H1 (cell line): ENCODE measurements at regions not wholly inside any gene's neighbourhood (a gene's known extent, or its start where the extent isn't known, plus 50 kb on each side); places are given as distances from the start of the nearest gene placed in this dataset.

Experiments
- CTCF ChIA-PET: fragments of 300-600 bp; sonication (Branson Sonifier 250); formaldehyde crosslinking; loops from one replicate; lab custom pipeline; 2021; ENCODE audit not compliant: partially characterized antibody; lab: Charles Lee
- POLR2A ChIA-PET: fragments of 300-600 bp; sonication (Branson Sonifier 250); formaldehyde crosslinking; loops from one replicate; lab custom pipeline; 2021; ENCODE audit warnings: inconsistent platforms; ENCODE audit not compliant: partially characterized antibody; lab: Charles Lee
- DNase-seq, 2 experiments: peaks; one replicate each; pipeline versions ENCODE4 v3.0.0 to v3.0.0-alpha.2; 2010 to 2022; ENCODE audit warnings: low spot score in 2 of 2, low read depth in 1 of 2, mixed read lengths in 1 of 2
- FAIRE-seq: peaks from 2 replicates; lab custom pipeline; 2011; peaks lifted over from hg19 to GRCh38; lab: Jason Lieb, UNC
- H2AFZ ChIP-seq: 2 replicates; pipeline ENCODE4 v1.8.1; 2012; ENCODE audit warnings: low read length, inconsistent platforms
- H2AK5ac ChIP-seq: 2 replicates; pipeline ENCODE4 v1.6.1; 2013; ENCODE audit warnings: low read depth, low read length
- H2BK120ac ChIP-seq: replicated peaks from 2 replicates; pipeline ENCODE3; 2013; ENCODE audit warnings: low read depth, low read length, inconsistent platforms
- H2BK12ac ChIP-seq: 2 replicates; pipeline ENCODE4 v1.6.1; 2013; ENCODE audit warnings: low read depth, low read length
- H2BK15ac ChIP-seq: 2 replicates; pipeline ENCODE4 v1.6.1; 2013; ENCODE audit warnings: low read length
- H2BK20ac ChIP-seq: 2 replicates; pipeline ENCODE4 v1.6.1; 2013; ENCODE audit warnings: low read length
- H2BK5ac ChIP-seq: 2 replicates; pipeline ENCODE4 v1.6.1; 2013; ENCODE audit warnings: low read depth, low read length
- H3K14ac ChIP-seq: 2 replicates; pipeline ENCODE4 v1.6.1; 2013; ENCODE audit warnings: inconsistent platforms; ENCODE audit not compliant: insufficient read length
- H3K18ac ChIP-seq: 2 replicates; pipeline ENCODE4 v1.6.1; 2013; ENCODE audit warnings: low read length; ENCODE audit errors: extremely low read depth
- H3K23ac ChIP-seq: 2 replicates; pipeline ENCODE4 v1.6.1; 2013; ENCODE audit warnings: inconsistent platforms; ENCODE audit not compliant: insufficient read length
- H3K23me2 ChIP-seq: 2 replicates; pipeline ENCODE4 v1.6.1; 2013; ENCODE audit warnings: low read depth, low read length
- H3K27ac ChIP-seq: 2 replicates; pipeline ENCODE4 v1.6.1; 2011; ENCODE audit warnings: low read depth, low read length, inconsistent platforms
- H3K27me3 ChIP-seq, 4 experiments: replicated peaks in 1 of 4; 1 replicate in 1 of 4; 2 replicates in 3 of 4; pipeline versions ENCODE4 v1.6.1 to v1.8.1; 2011 to 2013; ENCODE audit warnings: low read length in 3 of 4, mild to moderate bottlenecking in 3 of 4, inconsistent platforms in 2 of 4, mixed read lengths in 2 of 4, moderate library complexity in 1 of 4; ENCODE audit not compliant: control insufficient read depth in 3 of 4, insufficient read depth in 3 of 4; ENCODE audit errors: extremely low read depth in 1 of 4
- H3K36me3 ChIP-seq, 4 experiments: 2 replicates each; pipeline versions ENCODE4 v1.6.1 to v1.8.1; 2011 to 2013; ENCODE audit warnings: mild to moderate bottlenecking in 4 of 4, low read length in 3 of 4, moderate library complexity in 2 of 4, control low read depth in 1 of 4, inconsistent platforms in 1 of 4; ENCODE audit not compliant: insufficient read depth in 4 of 4, control insufficient read depth in 2 of 4
- H3K4ac ChIP-seq: replicated peaks from 2 replicates; pipeline ENCODE3; 2013; ENCODE audit warnings: low read length, low read depth, mixed read lengths, inconsistent platforms; ENCODE audit not compliant: insufficient read length
- H3K4me1 ChIP-seq, 4 experiments: replicated peaks in 1 of 4; 1 replicate in 1 of 4; 2 replicates in 3 of 4; pipeline versions ENCODE4 v1.6.1 to v1.8.1; 2011 to 2013; ENCODE audit warnings: low read length in 3 of 4, inconsistent platforms in 2 of 4, mixed read lengths in 1 of 4; ENCODE audit not compliant: insufficient read depth in 4 of 4, control insufficient read depth in 3 of 4
- H3K4me2 ChIP-seq, 2 experiments: 2 replicates each; pipeline versions ENCODE4 v1.6.1 to v1.8.1; 2011 to 2013; ENCODE audit warnings: low read depth in 2 of 2, low read length in 2 of 2, control low read depth in 1 of 2, inconsistent platforms in 1 of 2, mild to moderate bottlenecking in 1 of 2; ENCODE audit not compliant: insufficient read depth in 1 of 2
- H3K4me3 ChIP-seq, 4 experiments: fragments of 200-600, 300-600 bp in 1 of 4; sonication (generic), shearing (Covaris generic), sonication (Bioruptor Twin) in 1 of 4; 2 replicates each; pipeline versions ENCODE4 v1.5.1 to v1.8.1; 2011 to 2016; ENCODE audit warnings: low read length in 4 of 4, low read depth in 3 of 4, control low read depth in 2 of 4, inconsistent platforms in 2 of 4, mild to moderate bottlenecking in 2 of 4, mixed read lengths in 1 of 4, moderate library complexity in 1 of 4; ENCODE audit not compliant: insufficient read depth in 2 of 4; ENCODE audit errors: extremely low read depth in 1 of 4
- H3K56ac ChIP-seq: replicated peaks from 2 replicates; pipeline ENCODE3; 2013; ENCODE audit warnings: low read depth, mild to moderate bottlenecking, mixed read lengths, low read length, inconsistent platforms; ENCODE audit not compliant: insufficient read length
- H3K79me1 ChIP-seq: 2 replicates; pipeline ENCODE4 v1.6.1; 2013; ENCODE audit warnings: low read depth, low read length, control low read depth
- H3K79me2 ChIP-seq, 2 experiments: 2 replicates each; pipeline versions ENCODE4 v1.6.1 to v1.8.1; 2012 to 2013; ENCODE audit warnings: low read length in 2 of 2, mild to moderate bottlenecking in 2 of 2, inconsistent platforms in 1 of 2; ENCODE audit not compliant: insufficient read depth in 2 of 2, control insufficient read depth in 1 of 2
- H3K9ac ChIP-seq, 4 experiments: replicated peaks in 1 of 4; 1 replicate in 1 of 4; 2 replicates in 3 of 4; pipeline versions ENCODE4 v1.6.1 to v1.8.1; 2011 to 2013; ENCODE audit warnings: low read depth in 3 of 4, low read length in 3 of 4, control low read depth in 2 of 4, mild to moderate bottlenecking in 2 of 4, moderate library complexity in 2 of 4, inconsistent platforms in 1 of 4; ENCODE audit errors: extremely low read depth in 1 of 4
- H3K9me3 ChIP-seq, 2 experiments: 2 replicates each; pipeline versions ENCODE4 v1.6.1 to v1.8.1; 2012 to 2013; ENCODE audit warnings: mild to moderate bottlenecking in 2 of 2, moderate library complexity in 2 of 2, control low read depth in 1 of 2, inconsistent platforms in 1 of 2, low read depth in 1 of 2, low read length in 1 of 2, mixed read lengths in 1 of 2; ENCODE audit not compliant: insufficient read depth in 2 of 2
- H4K20me1 ChIP-seq, 2 experiments: replicated peaks in 1 of 2; 2 replicates each; pipeline versions ENCODE3 to v1.8.1; 2011 to 2013; ENCODE audit warnings: inconsistent platforms in 2 of 2, low read length in 2 of 2, mild to moderate bottlenecking in 1 of 2; ENCODE audit not compliant: insufficient read depth in 2 of 2, control insufficient read depth in 1 of 2
- H4K5ac ChIP-seq: 2 replicates; pipeline ENCODE4 v1.6.1; 2013; ENCODE audit warnings: low read length, low read depth, mixed read lengths, inconsistent platforms; ENCODE audit not compliant: insufficient read length
- H4K8ac ChIP-seq: 2 replicates; pipeline ENCODE4 v1.8.0; 2013; ENCODE audit warnings: mild to moderate bottlenecking, moderate library complexity, low read length, inconsistent platforms; ENCODE audit not compliant: insufficient read depth; ENCODE audit errors: extremely low read depth
- H4K91ac ChIP-seq: replicated peaks from 2 replicates; pipeline ENCODE3; 2013; ENCODE audit warnings: low read length, mixed read lengths, inconsistent platforms; ENCODE audit not compliant: insufficient read length
- CEBPB ChIP-seq: IDR thresholded peaks from 2 replicates; pipeline ENCODE4 v1.6.1; 2012; ENCODE audit warnings: low read depth, low read length
- CHD1 ChIP-seq: IDR thresholded peaks from 2 replicates; pipeline ENCODE4 v1.6.1; 2012; ENCODE audit warnings: low read depth, low read length, improper control_type of control experiment
- EP300 ChIP-seq, 2 experiments: IDR thresholded peaks; 1 replicate in 1 of 2; 2 replicates in 1 of 2; pipeline ENCODE4 v1.6.1; 2011 to 2012; ENCODE audit warnings: low read depth in 2 of 2, low read length in 2 of 2, mild to moderate bottlenecking in 2 of 2, borderline replicate concordance in 1 of 2, inconsistent platforms in 1 of 2, moderate library complexity in 1 of 2
- HDAC2 ChIP-seq, 2 experiments: fragments of 300-600 bp in 1 of 2; sonication (generic) in 1 of 2; IDR thresholded peaks; 2 replicates each; pipeline ENCODE4 v1.6.1; 2011 to 2012; ENCODE audit warnings: low read depth in 2 of 2, low read length in 2 of 2, mild to moderate bottlenecking in 2 of 2, moderate library complexity in 2 of 2, borderline replicate concordance in 1 of 2, inconsistent platforms in 1 of 2
- POLR2A ChIP-seq, 2 experiments: IDR thresholded peaks; 1 replicate in 1 of 2; 2 replicates in 1 of 2; pipeline ENCODE4 v1.6.1; 2011; ENCODE audit warnings: low read depth in 2 of 2, low read length in 2 of 2, mild to moderate bottlenecking in 2 of 2; ENCODE audit errors: control extremely low read depth in 1 of 2
- SP1 ChIP-seq: IDR thresholded peaks from 2 replicates; pipeline ENCODE4 v1.6.1; 2011; ENCODE audit warnings: low read depth, low read length
- TAF7 ChIP-seq: optimal IDR thresholded peaks from 2 replicates; pipeline ENCODE3; 2011; ENCODE audit warnings: low read depth, mild to moderate bottlenecking, inconsistent platforms, low read length, moderate library complexity, borderline replicate concordance
- whole genome bisulfite sequencing, 2 experiments: shearing (Covaris generic) in 1 of 2; methylation state at CpG; one replicate each; pipeline versions ENCODE4 v1.1.6 to v1.1.7; 2013 to 2015; ENCODE audit warnings: low lambda C conversion rate in 2 of 2, mixed read lengths in 2 of 2, inconsistent platforms in 1 of 2, low coverage in 1 of 2, missing lambda C conversion rate in 1 of 2; ENCODE audit not compliant: insufficient replicate concordance in 2 of 2, insufficient coverage in 1 of 2, insufficient read length in 1 of 2; ENCODE audit errors: extremely low coverage in 1 of 2, missing lambda C conversion rate in 1 of 2; 5-methylcytosine and 5-hydroxymethylcytosine counted together

GRCh38 chr2:217231724-217232123 is 371.9 kb upstream of the TNP1 start:
- H3K9ac ChIP-seq: no peak overlapping the region
- H3K36me3 ChIP-seq: no peaks in the 10 kb centered on the region
- TF ChIP-seq POLR2A (IDR thresholded peaks at IDR 0.05; ENCODE audit: control extremely low read depth in 1 of 2, low read depth in 2 of 2, low read length in 2 of 2): no peak
- TF ChIP-seq TAF7: no peak
- TF ChIP-seq CHD1: no peak
- TF ChIP-seq HDAC2 (IDR thresholded peaks at IDR 0.05; ENCODE audit: borderline replicate concordance in 1 of 2, low read depth in 2 of 2, low read length in 2 of 2): no peak
- no peak for TF ChIP-seq EP300 (IDR thresholded peaks at IDR 0.05; ENCODE audit: borderline replicate concordance in 1 of 2, low read depth in 2 of 2, low read length in 2 of 2)
- TF ChIP-seq CEBPB: no peak
- TF ChIP-seq SP1: no peak
- ChIA-PET POLR2A (no interaction called here), CTCF (interaction anchor here (1.2 kb wide), 1 partner anchor 9 kb away, joined by 3 read pairs; no protein-coding TSS in a partner anchor)
- no peaks in the 10 kb centered on the region for H3K9me3 ChIP-seq
- H4K91ac ChIP-seq: no peak overlapping the region
- H2BK20ac ChIP-seq: no peak overlapping the region
- WGBS, 2 experiments: 91% methylated on average over 3 of the region's 3 CpGs; no CpG with 5 or more reads in 1 of the 2 experiments
- H2BK5ac ChIP-seq: no peak overlapping the region
- H3K27me3 ChIP-seq: no peaks in the 10 kb centered on the region
- no peaks in the 10 kb centered on the region for H3K4me1 ChIP-seq
- no peak overlapping the region for H4K8ac ChIP-seq
- no peak for DNase-seq
- H3K4ac ChIP-seq: no peak overlapping the region
- no peak overlapping the region for H2BK120ac ChIP-seq
- no peak overlapping the region for H3K56ac ChIP-seq
- no peaks in the 10 kb centered on the region for H3K79me1 ChIP-seq
- no peaks in the 10 kb centered on the region for H3K79me2 ChIP-seq
- no peak overlapping the region for H3K23ac ChIP-seq
- no peak for FAIRE-seq
- no peak overlapping the region for H3K4me3 ChIP-seq
- no peak overlapping the region for H3K4me2 ChIP-seq
- H3K18ac ChIP-seq: no peak overlapping the region
- no peak overlapping the region for H3K14ac ChIP-seq
- no peaks in the 10 kb centered on the region for H4K20me1 ChIP-seq
- H2AK5ac ChIP-seq: no peak overlapping the region
- H2BK15ac ChIP-seq: no peak overlapping the region
- no peaks in the 10 kb centered on the region for H3K23me2 ChIP-seq
- H2BK12ac ChIP-seq: no peak overlapping the region
- no peak overlapping the region for H2AFZ ChIP-seq
- H4K5ac ChIP-seq: no peak overlapping the region
- no peak overlapping the region for H3K27ac ChIP-seq
